GM13977 (cell line): ENCODE measurements at regions not wholly inside any gene's neighbourhood (a gene's known extent, or its start where the extent isn't known, plus 50 kb on each side); places are given as distances from the start of the nearest gene placed in this dataset.

Source experiments
- DNase-seq: peaks from one replicate; pipeline ENCODE4 v3.0.0; 2012; ENCODE audit warnings: low spot score
- CTCF ChIP-seq: IDR thresholded peaks from 2 replicates; pipeline ENCODE4 v1.5.1; 2012; ENCODE audit warnings: mild to moderate bottlenecking, control low read depth; ENCODE audit not compliant: insufficient read depth; ENCODE audit errors: extremely low read depth, missing control alignments
- in situ Hi-C: fragments of 300-500 bp; cut with MboI; formaldehyde crosslinking; loops from one replicate; pipeline ENCODE4 v1.12.0; 2022; ENCODE audit warnings: low sequenced_read_pairs, low pct_unique_long_range_greater_than_20kb, mixed read lengths, inconsistent platforms; ENCODE audit not compliant: unreplicated experiment

- TF ChIP-seq CTCF = no peak
- in situ Hi-C loops = no loop called here
- no peak for DNase-seq
Measured at GRCh38 chr18:64956465-64956864, 794.3 kb upstream of the CDH7 start.

- TF ChIP-seq CTCF = no peak
- in situ Hi-C loops = no loop called here
- DNase-seq = no peak
Measured at GRCh38 chr18:64949885-64950284, 800.9 kb upstream of the CDH7 start.

GRCh38 chr18:64936671-64937070 lies 787.8 kb upstream of the LINC00305 start:
- TF ChIP-seq CTCF = no peak
- DNase-seq = no peak
- in situ Hi-C loops = no loop called here

- TF ChIP-seq CTCF = no peak
- no peak for DNase-seq
- in situ Hi-C loops = no loop called here
Measured at GRCh38 chr18:64929036-64929435, 780.1 kb upstream of the LINC00305 start.

- DNase-seq = no peak
- no peak for TF ChIP-seq CTCF
- in situ Hi-C loops = no loop called here
Measured at GRCh38 chr18:64919971-64920570, 771.2 kb upstream of the LINC00305 start.

- in situ Hi-C loops = no loop called here
- no peak for DNase-seq
- TF ChIP-seq CTCF = no peak
Measured at GRCh38 chr18:64918851-64919250, 770.0 kb upstream of the LINC00305 start.

- no peak for DNase-seq
- in situ Hi-C loops = no loop called here
- TF ChIP-seq CTCF = no peak
Measured at GRCh38 chr18:64893349-64893748, 744.5 kb upstream of the LINC00305 start.
